ENCODE measurements at regions not wholly inside any gene's neighbourhood (a gene's known extent, or its start where the extent isn't known, plus 50 kb on each side); places are given as distances from the start of the nearest gene placed in this dataset.

DNA sequence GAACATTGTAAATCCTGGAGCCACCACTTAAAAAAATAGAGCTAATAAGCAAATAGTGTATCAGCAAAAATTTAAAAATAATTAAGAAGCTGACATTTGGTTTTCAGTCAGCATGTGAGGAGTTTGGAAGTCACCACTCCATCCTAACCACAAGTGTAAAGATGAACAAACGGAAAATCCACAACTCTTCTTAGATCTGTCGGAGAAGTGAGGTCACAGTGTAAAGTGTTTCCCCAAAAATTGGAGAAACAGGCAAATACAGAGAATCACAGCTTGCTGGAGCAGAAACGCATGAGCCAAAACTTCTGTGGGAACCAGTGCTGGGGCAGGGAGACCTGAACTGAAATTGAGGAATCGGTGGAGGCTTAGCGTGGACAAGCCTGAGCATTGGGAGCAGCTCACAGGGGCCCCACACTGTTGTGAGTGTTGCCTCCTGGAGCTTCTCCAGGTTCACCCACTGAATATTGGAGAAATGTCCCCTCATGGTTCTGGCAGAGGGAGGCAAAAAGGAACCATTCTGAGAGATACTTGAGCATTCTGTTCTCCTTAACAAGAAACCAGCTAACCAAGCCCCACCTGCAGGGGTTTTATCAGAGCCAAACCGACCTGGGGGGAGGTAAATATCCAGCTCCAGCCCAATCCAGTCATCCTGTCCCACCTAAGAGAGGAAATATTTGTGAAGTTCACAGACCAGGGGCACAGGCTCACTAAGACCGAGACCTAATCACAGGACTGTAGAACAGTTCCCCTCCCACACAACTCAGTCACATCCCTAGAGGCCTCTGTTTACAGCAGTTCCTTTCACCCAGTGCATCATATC is 192.0 kb downstream of the ERMARD start:
- no peaks in the 10 kb centered on the region for H3K36me3 ChIP-seq (ENCODE audit: control insufficient read depth in 1 of 2, insufficient read depth in 2 of 2, low read length in 1 of 2)

DNA sequence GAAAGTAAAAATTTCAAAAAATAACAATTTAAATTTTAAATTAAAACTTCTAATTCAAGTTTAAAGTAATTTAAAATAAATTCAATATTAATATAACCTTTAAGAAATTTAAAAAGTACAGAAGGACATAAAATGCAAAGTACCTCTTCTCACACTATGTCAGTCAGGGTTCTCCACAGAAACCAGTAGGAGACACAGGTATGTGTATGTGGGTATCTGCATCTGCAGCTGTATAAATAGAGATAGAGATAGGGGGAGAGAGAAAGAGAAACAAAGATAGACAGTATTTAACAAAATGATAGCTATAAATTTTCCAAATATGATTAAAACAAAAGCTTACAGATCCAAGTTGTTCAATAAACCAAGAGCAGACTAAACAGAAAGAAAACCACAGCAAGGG is 190.8 kb downstream of the ERMARD start:
- Histone ChIP-seq H3K27ac (ENCODE audit: low read depth in 1 of 2, low read length in 2 of 2) (no peak overlapping the region), H3K36me3 (ENCODE audit: control insufficient read depth in 1 of 2, insufficient read depth in 2 of 2, low read length in 1 of 2) (no peaks in the 10 kb centered on the region), H3K4me1 (ENCODE audit: control insufficient read depth in 1 of 2, insufficient read depth in 2 of 2, low read length in 2 of 2) (no peaks in the 10 kb centered on the region), H3K27me3 (ENCODE audit: control insufficient read depth in 1 of 2, insufficient read depth in 2 of 2, low read length in 1 of 2) (no peaks in the 10 kb centered on the region), H3K9me3 (ENCODE audit: control insufficient read depth, low read length) (peaks cover 3% of the 10 kb centered on the region), H3K4me3 (ENCODE audit: low read length in 2 of 2) (no peak overlapping the region)
- intact Hi-C loops (cut with DNase I), result no loop called here
- ATAC-seq (ENCODE audit: low FRiP score) (no peak), DNase-seq (no peak)

More for the DNA sequence above, 192.0 kb downstream of the ERMARD start:
- no peaks in the 10 kb centered on the region for H3K27me3 ChIP-seq (ENCODE audit: control insufficient read depth in 1 of 2, insufficient read depth in 2 of 2, low read length in 1 of 2)
- WGBS, 2 donors, result 64 to 68% methylated on average over 7 of the region's 7 CpGs
- H3K9me3 ChIP-seq (ENCODE audit: control insufficient read depth, low read length), result peaks cover 3% of the 10 kb centered on the region
- H3K27ac ChIP-seq (ENCODE audit: low read depth in 1 of 2, low read length in 2 of 2), result no peak overlapping the region
- DNase-seq, result no peak
- intact Hi-C loops (cut with DNase I), result no loop called here
- no peaks in the 10 kb centered on the region for H3K4me1 ChIP-seq (ENCODE audit: control insufficient read depth in 1 of 2, insufficient read depth in 2 of 2, low read length in 2 of 2)
- H3K4me3 ChIP-seq (ENCODE audit: low read length in 2 of 2), result no peak overlapping the region
- ATAC-seq (ENCODE audit: low FRiP score), result no peak

DNA sequence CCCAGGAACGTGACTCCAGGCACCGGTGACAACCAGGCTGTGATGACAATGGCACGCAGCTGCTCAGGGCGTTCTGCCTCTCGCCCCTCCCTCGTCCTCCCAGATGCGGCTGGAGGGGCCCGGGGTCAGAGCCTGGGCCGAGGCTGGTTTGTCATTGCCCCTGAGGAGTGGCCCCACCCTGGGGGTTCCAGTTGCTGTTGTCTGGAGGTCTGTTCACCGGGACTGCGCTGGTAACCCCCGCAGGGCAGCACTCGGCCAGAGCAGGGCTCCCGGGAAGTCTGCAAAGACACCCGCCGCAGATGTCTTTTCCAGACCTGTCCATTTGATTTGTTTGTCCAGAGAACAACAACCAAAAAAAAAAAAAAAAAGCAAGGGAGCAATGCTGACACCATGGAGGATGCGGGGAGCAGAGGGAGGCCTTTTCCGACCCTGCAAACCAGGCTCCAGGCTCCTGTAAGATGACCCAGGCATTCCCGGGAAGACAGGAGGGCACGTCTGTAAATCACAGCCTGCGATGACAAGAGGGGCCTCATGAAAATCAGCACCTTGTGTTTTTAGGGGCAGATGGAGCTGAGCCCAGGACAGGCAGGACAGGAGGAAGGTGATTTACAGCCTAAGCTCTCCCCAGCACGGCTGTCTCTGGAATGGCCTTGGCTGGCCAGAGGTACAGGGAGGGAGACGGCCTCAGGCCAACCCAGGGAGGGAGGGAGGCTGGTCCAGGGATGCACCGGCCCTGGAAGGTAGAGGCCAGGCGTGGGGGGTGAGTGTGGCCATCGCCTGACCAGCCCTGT is 189.3 kb downstream of the ERMARD start:
- Histone ChIP-seq H3K27me3 (ENCODE audit: control insufficient read depth in 1 of 2, insufficient read depth in 2 of 2, low read length in 1 of 2) (no peaks in the 10 kb centered on the region), H3K27ac (ENCODE audit: low read depth in 1 of 2, low read length in 2 of 2) (no peak overlapping the region), H3K9me3 (ENCODE audit: control insufficient read depth, low read length) (peaks cover 3% of the 10 kb centered on the region), H3K4me1 (ENCODE audit: control insufficient read depth in 1 of 2, insufficient read depth in 2 of 2, low read length in 2 of 2) (no peaks in the 10 kb centered on the region), H3K36me3 (ENCODE audit: control insufficient read depth in 1 of 2, insufficient read depth in 2 of 2, low read length in 1 of 2) (no peaks in the 10 kb centered on the region), H3K4me3 (ENCODE audit: low read length in 2 of 2) (no peak overlapping the region)
- no peak for ATAC-seq (ENCODE audit: low FRiP score)
- intact Hi-C loops (cut with DNase I), result no loop called here
- DNase-seq, result no peak
- 53 to 68% methylated on average over 26 of the region's 26 CpGs for WGBS, 2 donors

DNA sequence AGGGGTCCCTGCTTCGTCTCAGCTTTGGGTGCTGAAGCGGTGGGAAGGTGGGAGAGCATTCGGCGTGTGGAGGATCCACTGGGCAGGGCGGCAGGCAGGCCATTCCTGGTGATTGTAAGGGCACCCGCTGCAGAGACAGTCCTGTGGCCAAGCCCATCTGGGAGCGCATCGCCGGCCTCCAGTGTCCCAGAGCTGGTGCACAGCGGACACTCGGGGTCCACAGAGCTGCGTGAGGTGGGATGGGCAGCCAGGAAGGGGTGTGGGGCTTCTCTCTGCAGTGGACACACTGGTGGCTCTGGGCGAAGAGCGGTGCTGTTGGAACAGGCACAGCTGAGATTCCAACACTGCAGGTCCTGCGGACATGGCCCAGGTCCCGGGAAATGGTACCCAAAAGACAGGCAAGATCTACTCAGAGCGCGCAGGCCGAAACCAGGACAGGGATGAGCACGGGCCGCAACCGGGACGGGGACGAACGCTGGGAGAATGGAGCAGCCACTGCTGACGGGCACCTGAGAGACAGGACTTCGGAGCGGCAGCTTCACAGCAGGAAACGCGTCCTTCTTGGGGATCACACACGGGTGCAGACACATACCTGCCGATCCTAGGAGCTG is 188.2 kb downstream of the ERMARD start:
- Histone ChIP-seq H3K27me3 (ENCODE audit: control insufficient read depth in 1 of 2, insufficient read depth in 2 of 2, low read length in 1 of 2) (no peaks in the 10 kb centered on the region), H3K4me1 (ENCODE audit: control insufficient read depth in 1 of 2, insufficient read depth in 2 of 2, low read length in 2 of 2) (no peaks in the 10 kb centered on the region), H3K4me3 (ENCODE audit: low read length in 2 of 2) (no peak overlapping the region), H3K9me3 (ENCODE audit: control insufficient read depth, low read length) (peaks cover 3% of the 10 kb centered on the region), H3K36me3 (ENCODE audit: control insufficient read depth in 1 of 2, insufficient read depth in 2 of 2, low read length in 1 of 2) (no peaks in the 10 kb centered on the region), H3K27ac (ENCODE audit: low read depth in 1 of 2, low read length in 2 of 2) (no peak overlapping the region)
- intact Hi-C loops (cut with DNase I), result no loop called here
- WGBS, 2 donors, result 94 to 95% methylated on average over 32 of the region's 32 CpGs
- DNase-seq (no peak), ATAC-seq (ENCODE audit: low FRiP score) (no peak)

DNA sequence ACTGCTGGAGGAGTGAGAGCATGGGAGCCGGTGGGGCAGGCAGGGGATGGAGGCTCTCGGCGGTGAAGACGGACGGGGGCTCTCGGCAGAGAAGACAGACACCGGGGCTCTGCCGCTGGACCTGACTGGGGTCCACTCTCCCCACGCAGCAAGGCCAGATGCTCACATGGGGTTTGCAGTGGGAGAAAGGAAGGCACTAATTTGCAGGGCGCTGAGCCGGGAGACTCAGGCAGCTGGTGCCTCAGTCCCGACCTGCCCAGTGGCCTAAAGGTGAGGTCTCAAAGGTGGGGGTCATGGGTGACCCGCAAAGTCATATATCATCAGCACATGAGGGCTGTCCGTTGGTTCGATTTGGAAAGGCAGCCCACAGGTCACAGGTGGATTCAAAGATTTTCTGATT is 187.3 kb downstream of the ERMARD start:
- no peaks in the 10 kb centered on the region for H3K36me3 ChIP-seq (ENCODE audit: control insufficient read depth in 1 of 2, insufficient read depth in 2 of 2, low read length in 1 of 2)
- intact Hi-C loops (cut with DNase I), result no loop called here
- peaks cover 1% of the 10 kb centered on the region for H3K9me3 ChIP-seq (ENCODE audit: control insufficient read depth, low read length)
- no peaks in the 10 kb centered on the region for H3K27me3 ChIP-seq (ENCODE audit: control insufficient read depth in 1 of 2, insufficient read depth in 2 of 2, low read length in 1 of 2)
- no peaks in the 10 kb centered on the region for H3K4me1 ChIP-seq (ENCODE audit: control insufficient read depth in 1 of 2, insufficient read depth in 2 of 2, low read length in 2 of 2)
- H3K4me3 ChIP-seq (ENCODE audit: low read length in 2 of 2), result no peak overlapping the region
- no peak overlapping the region for H3K27ac ChIP-seq (ENCODE audit: low read depth in 1 of 2, low read length in 2 of 2)
- 75 to 88% methylated on average over 15 of the region's 15 CpGs for WGBS, 2 donors
- no peak for ATAC-seq (ENCODE audit: low FRiP score)
- no peak for DNase-seq

DNA sequence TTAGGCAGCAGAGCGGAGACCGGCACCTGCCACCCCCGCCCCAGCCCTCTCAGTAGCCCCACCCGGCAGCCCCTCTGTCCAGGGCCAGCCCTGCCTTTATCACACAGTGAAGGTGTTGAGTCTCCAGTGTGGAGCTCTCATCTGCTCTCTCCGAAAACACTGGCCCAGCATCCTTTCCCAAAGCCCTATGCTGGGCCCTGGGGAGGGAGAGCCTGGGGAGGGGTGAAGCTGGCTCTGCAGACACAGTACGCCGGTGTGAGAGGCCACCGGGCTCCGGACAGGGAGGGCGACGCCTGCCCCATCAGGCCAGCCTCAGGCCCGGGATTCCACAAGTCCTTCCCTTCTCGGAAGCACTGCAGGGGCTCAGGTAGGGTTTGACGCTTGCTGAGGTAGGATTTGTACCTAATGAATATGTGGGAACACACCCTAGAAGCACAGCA is 186.9 kb downstream of the ERMARD start:
- H3K9me3 ChIP-seq (ENCODE audit: control insufficient read depth, low read length), result no peaks in the 10 kb centered on the region
- no peaks in the 10 kb centered on the region for H3K27me3 ChIP-seq (ENCODE audit: control insufficient read depth in 1 of 2, insufficient read depth in 2 of 2, low read length in 1 of 2)
- H3K4me1 ChIP-seq (ENCODE audit: control insufficient read depth in 1 of 2, insufficient read depth in 2 of 2, low read length in 2 of 2), result peaks cover 0 to 2% of the 10 kb centered on the region in 2 donors
- no peak overlapping the region for H3K4me3 ChIP-seq (ENCODE audit: low read length in 2 of 2)
- WGBS, 2 donors, result 72 to 88% methylated on average over 14 of the region's 14 CpGs
- H3K27ac ChIP-seq (ENCODE audit: low read depth in 1 of 2, low read length in 2 of 2), result no peak overlapping the region
- DNase-seq (no peak), ATAC-seq (ENCODE audit: low FRiP score) (no peak)
- no peaks in the 10 kb centered on the region for H3K36me3 ChIP-seq (ENCODE audit: control insufficient read depth in 1 of 2, insufficient read depth in 2 of 2, low read length in 1 of 2)
- intact Hi-C loops (cut with DNase I), result no loop called here

DNA sequence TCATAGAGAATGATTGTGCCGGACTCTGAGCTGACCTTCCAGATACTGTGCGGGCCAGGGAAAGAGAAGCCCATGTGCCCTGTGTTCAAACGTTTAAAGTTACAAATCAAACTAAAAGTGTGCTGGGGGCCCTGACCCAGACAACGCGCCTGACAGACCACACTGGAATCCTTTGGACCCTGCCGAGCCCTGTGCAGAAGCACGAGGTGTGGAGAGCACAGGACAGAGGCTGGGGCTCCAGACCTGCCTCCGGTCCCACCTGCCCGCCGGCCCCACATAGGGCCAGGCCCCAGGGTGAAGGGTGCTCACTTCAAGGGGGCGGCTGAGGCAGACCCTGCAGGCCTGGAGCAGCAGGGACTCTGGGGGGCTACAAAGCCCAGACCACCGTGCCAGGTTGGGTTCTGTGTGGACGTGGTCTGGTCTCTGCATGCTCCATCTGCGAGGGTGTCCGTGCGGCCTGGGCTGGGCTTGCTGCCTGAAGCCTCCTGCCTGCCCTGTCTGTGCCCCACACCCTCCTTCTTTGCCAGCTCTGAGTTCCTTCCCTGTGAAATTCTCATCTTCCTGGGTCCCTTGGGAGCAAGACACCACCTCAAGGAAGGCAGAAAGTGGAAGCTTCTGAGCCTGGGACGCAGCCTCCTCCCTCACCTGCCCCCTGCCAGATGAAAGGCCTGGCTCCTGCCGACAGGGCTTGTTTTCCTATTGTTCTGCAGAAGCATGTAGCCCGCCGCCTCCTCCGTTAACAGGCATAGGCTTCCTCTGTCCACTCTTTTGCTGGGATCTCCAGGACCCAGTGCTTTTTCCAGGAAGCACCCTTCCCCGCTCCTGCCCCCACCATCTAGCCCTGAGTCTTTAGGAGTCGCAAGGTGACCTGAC is 186.2 kb downstream of the ERMARD start:
- ATAC-seq (ENCODE audit: low FRiP score) (no peak), DNase-seq (no peak)
- Histone ChIP-seq H3K4me3 (ENCODE audit: low read length in 2 of 2) (no peak overlapping the region), H3K27me3 (ENCODE audit: control insufficient read depth in 1 of 2, insufficient read depth in 2 of 2, low read length in 1 of 2) (no peaks in the 10 kb centered on the region), H3K27ac (ENCODE audit: low read depth in 1 of 2, low read length in 2 of 2) (no peak overlapping the region), H3K36me3 (ENCODE audit: control insufficient read depth in 1 of 2, insufficient read depth in 2 of 2, low read length in 1 of 2) (no peaks in the 10 kb centered on the region), H3K9me3 (ENCODE audit: control insufficient read depth, low read length) (no peaks in the 10 kb centered on the region), H3K4me1 (ENCODE audit: control insufficient read depth in 1 of 2, insufficient read depth in 2 of 2, low read length in 2 of 2) (peaks cover 0 to 3% of the 10 kb centered on the region in 2 donors)
- intact Hi-C loops (cut with DNase I), result no loop called here
- 86 to 91% methylated on average over 23 of the region's 23 CpGs for WGBS, 2 donors

DNA sequence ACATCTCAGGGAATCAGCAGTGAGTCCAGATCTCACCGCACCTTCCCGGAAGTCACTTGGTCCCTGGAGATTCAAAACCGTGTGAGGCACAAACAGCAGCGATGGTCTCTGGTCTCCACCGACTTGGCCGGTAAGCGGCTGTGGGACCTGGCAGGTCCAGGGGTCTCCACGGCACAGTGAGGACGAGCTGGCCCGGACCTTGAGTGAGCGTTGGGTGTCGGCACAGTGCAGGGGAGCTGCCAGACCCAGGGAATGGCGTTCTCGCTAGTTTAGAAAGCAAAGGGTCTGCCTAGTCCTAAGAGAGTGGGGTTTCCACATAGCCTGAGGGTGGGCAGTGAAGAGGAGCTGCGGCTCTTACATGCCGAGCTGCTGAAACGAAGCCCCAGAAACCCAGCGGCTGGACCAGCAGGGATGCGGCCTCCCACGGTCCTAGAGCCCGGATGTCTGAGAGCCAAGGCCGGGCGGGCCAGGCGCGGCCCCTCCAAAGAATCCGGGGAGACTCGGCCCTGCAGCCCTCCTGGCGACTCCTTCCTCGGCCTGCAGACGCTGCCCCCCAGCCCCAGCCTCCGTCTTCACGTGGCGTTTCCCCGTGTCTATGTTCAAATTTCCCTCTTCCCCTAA is 185.0 kb downstream of the ERMARD start:
- no peak for ATAC-seq (ENCODE audit: low FRiP score)
- Histone ChIP-seq H3K27me3 (ENCODE audit: control insufficient read depth in 1 of 2, insufficient read depth in 2 of 2, low read length in 1 of 2) (no peaks in the 10 kb centered on the region), H3K4me1 (ENCODE audit: control insufficient read depth in 1 of 2, insufficient read depth in 2 of 2, low read length in 2 of 2) (peaks cover 0 to 3% of the 10 kb centered on the region in 2 donors), H3K4me3 (ENCODE audit: low read length in 2 of 2) (no peak overlapping the region), H3K27ac (ENCODE audit: low read depth in 1 of 2, low read length in 2 of 2) (no peak overlapping the region), H3K36me3 (ENCODE audit: control insufficient read depth in 1 of 2, insufficient read depth in 2 of 2, low read length in 1 of 2) (no peaks in the 10 kb centered on the region), H3K9me3 (ENCODE audit: control insufficient read depth, low read length) (no peaks in the 10 kb centered on the region)
- intact Hi-C loops (cut with DNase I), result no loop called here
- no peak for DNase-seq
- 82 to 92% methylated on average over 34 of the region's 34 CpGs for WGBS, 2 donors
